Caco-2 (cell line): ENCODE measurements at regions not wholly inside any gene's neighbourhood (a gene's known extent, or its start where the extent isn't known, plus 50 kb on each side); places are given as distances from the start of the nearest gene placed in this dataset.

Experiments
- BruUV-seq: library from RNA; stranded (reverse); fragments of 400-500 nt; replicated peaks from 2 replicates; lab custom pipeline; 2021; lab: Mats Ljungman, UMichigan
- CTCF ChIA-PET: fragments of 300-600 bp; sonication (Branson Sonifier 250); formaldehyde crosslinking; loops from one replicate; lab custom pipeline; 2022; ENCODE audit warnings: antibody characterized with exemption; lab: Charles Lee
- POLR2A ChIA-PET: fragments of 300-600 bp; sonication (Branson Sonifier 250); formaldehyde crosslinking; loops from one replicate; lab custom pipeline; 2022; ENCODE audit warnings: antibody characterized with exemption; lab: Charles Lee
- DNase-seq, 2 experiments: peaks; one replicate each; pipeline versions ENCODE4 v3.0.0 to v3.0.0-alpha.2; 2020 to 2022
- H3K27me3 ChIP-seq: replicated peaks from 2 replicates; pipeline ENCODE4 v1.6.0; 2011; ENCODE audit warnings: low read length; ENCODE audit not compliant: control insufficient read depth, insufficient read depth
- H3K36me3 ChIP-seq: 2 replicates; pipeline ENCODE4 v1.5.1; 2011; ENCODE audit warnings: low read length; ENCODE audit not compliant: control insufficient read depth, insufficient read depth
- H3K4me1 ChIP-seq: fragments of 250-450 bp; sonication (Bioruptor Pico); 2 replicates; pipeline ENCODE4 v1.5.1; 2020; ENCODE audit warnings: mild to moderate bottlenecking
- H3K4me3 ChIP-seq: 2 replicates; pipeline ENCODE4 v1.5.1; 2011; ENCODE audit warnings: low read depth, mild to moderate bottlenecking, control low read depth, low read length
- H3K9me3 ChIP-seq: fragments of 250-450 bp; sonication (Bioruptor Pico); 2 replicates; pipeline ENCODE4 v1.5.1; 2020; ENCODE audit warnings: mild to moderate bottlenecking, moderate library complexity
- H3K27ac Mint-ChIP-seq: one replicate; pipeline ENCODE4 v1.8.0; 2022; ENCODE audit warnings: mixed read lengths; ENCODE audit not compliant: unreplicated experiment
- H3K27me3 Mint-ChIP-seq: one replicate; pipeline ENCODE4 v1.8.0; 2022; ENCODE audit warnings: mixed read lengths; ENCODE audit not compliant: insufficient read depth, unreplicated experiment
- H3K36me3 Mint-ChIP-seq: one replicate; pipeline ENCODE4 v1.8.0; 2022; ENCODE audit warnings: mild to moderate bottlenecking, mixed read lengths; ENCODE audit not compliant: insufficient read depth, unreplicated experiment
- H3K4me1 Mint-ChIP-seq: one replicate; pipeline ENCODE4 v1.8.0; 2022; ENCODE audit warnings: low read depth, mixed read lengths; ENCODE audit not compliant: unreplicated experiment
- H3K4me3 Mint-ChIP-seq: one replicate; pipeline ENCODE4 v1.8.0; 2022; ENCODE audit warnings: mild to moderate bottlenecking, moderate library complexity, mixed read lengths; ENCODE audit not compliant: unreplicated experiment
- H3K9me3 Mint-ChIP-seq: one replicate; pipeline ENCODE4 v1.8.0; 2022; ENCODE audit warnings: mixed read lengths; ENCODE audit not compliant: unreplicated experiment
- CTCF ChIP-seq, 2 experiments: fragments of 200-600 bp in 1 of 2; IDR thresholded peaks; 1 replicate in 1 of 2; 2 replicates in 1 of 2; pipeline versions ENCODE4 v1.5.1 to v1.8.0; 2011 to 2022; ENCODE audit warnings: antibody characterized with exemption in 1 of 2, control low read depth in 1 of 2, inconsistent platforms in 1 of 2, low read depth in 1 of 2, low read length in 1 of 2, mild to moderate bottlenecking in 1 of 2, moderate library complexity in 1 of 2; ENCODE audit not compliant: insufficient read depth in 1 of 2, severe bottlenecking in 1 of 2, unreplicated experiment in 1 of 2
- intact Hi-C: fragments of 100-400 bp; cut with micrococcal nuclease; formaldehyde crosslinking; loops from one replicate; pipeline ENCODE4 v1.10.0; 2022; ENCODE audit not compliant: unreplicated experiment

- Histone ChIP-seq H3K27me3 (no peaks in the 10 kb centered on the region), H3K4me3 (no peak overlapping the region), H3K36me3 (no peaks in the 10 kb centered on the region), H3K4me1 (no peaks in the 10 kb centered on the region), H3K9me3 (no peaks in the 10 kb centered on the region)
- CTCF ChIA-PET = no interaction called here
- H3K9me3 Mint-ChIP-seq = no peaks in the 10 kb centered on the region
- no peak overlapping the region for H3K27ac Mint-ChIP-seq
- H3K4me1 Mint-ChIP-seq = no peaks in the 10 kb centered on the region
- no peak for DNase-seq
- no peak for TF ChIP-seq CTCF (IDR thresholded peaks at IDR 0.05; ENCODE audit: insufficient read depth in 1 of 2, low read depth in 1 of 2, low read length in 1 of 2, severe bottlenecking in 1 of 2, unreplicated experiment in 1 of 2)
- H3K27me3 Mint-ChIP-seq = no peaks in the 10 kb centered on the region
- POLR2A ChIA-PET = no interaction called here
- H3K36me3 Mint-ChIP-seq = no peaks in the 10 kb centered on the region
- intact Hi-C loops = no loop called here
- H3K4me3 Mint-ChIP-seq = no peak overlapping the region
- BruUV-seq = no TSS peak
These were observed 619.4 kb upstream of the TMPRSS15 start for GRCh38 chr21:19022978-19023377.

- no peaks in the 10 kb centered on the region for H3K36me3 ChIP-seq
- POLR2A ChIA-PET = no interaction called here
These were observed 623.3 kb upstream of the TMPRSS15 start for GRCh38 chr21:19026911-19027310.

GRCh38 chr21:19029816-19030215, 626.2 kb upstream of the TMPRSS15 start:
- TF ChIP-seq CTCF (IDR thresholded peaks at IDR 0.05; ENCODE audit: insufficient read depth in 1 of 2, low read depth in 1 of 2, low read length in 1 of 2, severe bottlenecking in 1 of 2, unreplicated experiment in 1 of 2) = no peak
- intact Hi-C loops = no loop called here
- H3K4me3 ChIP-seq = no peak overlapping the region
- Mint-ChIP-seq H3K9me3 (no peaks in the 10 kb centered on the region), H3K27me3 (no peaks in the 10 kb centered on the region), H3K4me3 (no peak overlapping the region), H3K36me3 (no peaks in the 10 kb centered on the region), H3K27ac (no peak overlapping the region), H3K4me1 (no peaks in the 10 kb centered on the region)
- BruUV-seq = no TSS peak
- H3K36me3 ChIP-seq = no peaks in the 10 kb centered on the region
- ChIA-PET POLR2A (no interaction called here), CTCF (no interaction called here)
- H3K9me3 ChIP-seq = no peaks in the 10 kb centered on the region
- H3K4me1 ChIP-seq = no peaks in the 10 kb centered on the region
- no peak for DNase-seq
- no peaks in the 10 kb centered on the region for H3K27me3 ChIP-seq

More at GRCh38 chr21:19026911-19027310, 623.3 kb upstream of the TMPRSS15 start:
- Mint-ChIP-seq H3K4me3 (no peak overlapping the region), H3K27me3 (no peaks in the 10 kb centered on the region), H3K27ac (no peak overlapping the region), H3K4me1 (no peaks in the 10 kb centered on the region), H3K9me3 (no peaks in the 10 kb centered on the region), H3K36me3 (no peaks in the 10 kb centered on the region)
- DNase-seq = no peak
- BruUV-seq = no TSS peak
- Histone ChIP-seq H3K4me1 (no peaks in the 10 kb centered on the region), H3K27me3 (no peaks in the 10 kb centered on the region), H3K4me3 (no peak overlapping the region), H3K9me3 (no peaks in the 10 kb centered on the region)
- CTCF ChIA-PET = no interaction called here
- intact Hi-C loops = no loop called here
- no peak for TF ChIP-seq CTCF (IDR thresholded peaks at IDR 0.05; ENCODE audit: insufficient read depth in 1 of 2, low read depth in 1 of 2, low read length in 1 of 2, severe bottlenecking in 1 of 2, unreplicated experiment in 1 of 2)
